ENCODE measurements at regions not wholly inside any gene's neighbourhood (a gene's known extent, or its start where the extent isn't known, plus 50 kb on each side); places are given as distances from the start of the nearest gene placed in this dataset.

DNA sequence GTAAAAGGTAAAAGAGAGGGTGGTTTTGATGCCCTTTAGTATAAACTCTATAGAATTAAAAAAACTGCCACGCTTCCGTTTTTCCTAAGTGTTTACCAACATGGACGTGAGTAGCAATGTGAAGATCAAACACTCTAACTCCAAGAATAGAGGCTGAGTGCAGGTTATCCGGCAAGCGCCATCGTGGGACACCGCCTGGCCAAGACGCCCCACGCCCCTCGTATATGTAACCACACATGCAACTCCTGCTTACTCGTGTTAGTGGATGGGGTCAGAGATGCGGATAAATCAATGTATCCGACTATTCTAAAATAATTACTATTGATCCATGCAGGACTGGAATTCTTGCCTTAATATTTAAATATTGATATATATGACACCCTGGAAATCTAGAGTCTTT, 741.3 kb downstream of the GALR1 start:
- TF ChIP-seq POLR2A (IDR thresholded peaks at IDR 0.05): no peak
- TF ChIP-seq, protein P1, sequence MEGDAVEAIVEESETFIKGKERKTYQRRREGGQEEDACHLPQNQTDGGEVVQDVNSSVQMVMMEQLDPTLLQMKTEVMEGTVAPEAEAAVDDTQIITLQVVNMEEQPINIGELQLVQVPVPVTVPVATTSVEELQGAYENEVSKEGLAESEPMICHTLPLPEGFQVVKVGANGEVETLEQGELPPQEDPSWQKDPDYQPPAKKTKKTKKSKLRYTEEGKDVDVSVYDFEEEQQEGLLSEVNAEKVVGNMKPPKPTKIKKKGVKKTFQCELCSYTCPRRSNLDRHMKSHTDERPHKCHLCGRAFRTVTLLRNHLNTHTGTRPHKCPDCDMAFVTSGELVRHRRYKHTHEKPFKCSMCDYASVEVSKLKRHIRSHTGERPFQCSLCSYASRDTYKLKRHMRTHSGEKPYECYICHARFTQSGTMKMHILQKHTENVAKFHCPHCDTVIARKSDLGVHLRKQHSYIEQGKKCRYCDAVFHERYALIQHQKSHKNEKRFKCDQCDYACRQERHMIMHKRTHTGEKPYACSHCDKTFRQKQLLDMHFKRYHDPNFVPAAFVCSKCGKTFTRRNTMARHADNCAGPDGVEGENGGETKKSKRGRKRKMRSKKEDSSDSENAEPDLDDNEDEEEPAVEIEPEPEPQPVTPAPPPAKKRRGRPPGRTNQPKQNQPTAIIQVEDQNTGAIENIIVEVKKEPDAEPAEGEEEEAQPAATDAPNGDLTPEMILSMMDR (IDR thresholded peaks at IDR 0.05): no peak
